ENCODE measurements at regions not wholly inside any gene's neighbourhood (a gene's known extent, or its start where the extent isn't known, plus 50 kb on each side); places are given as distances from the start of the nearest gene placed in this dataset.

GRCh38 chr2:11060376-11061169 lies 94.7 kb upstream of the SLC66A3 start (continued):
- no peak for TF ChIP-seq CSRNP3 (CRISPR knock-in tag; IDR thresholded peaks at IDR 0.05)
- TF ChIP-seq POU6F1 (CRISPR knock-in tag; IDR thresholded peaks at IDR 0.05; ENCODE audit: borderline replicate concordance, low read depth), result no peak
- no peak for TF ChIP-seq TOX (CRISPR knock-in tag; IDR thresholded peaks at IDR 0.05; ENCODE audit: borderline replicate concordance)
- TF ChIP-seq ZFP30 (CRISPR knock-in tag; IDR thresholded peaks at IDR 0.05), result no peak
- TF ChIP-seq BACH2 (CRISPR knock-in tag; IDR thresholded peaks at IDR 0.05; ENCODE audit: borderline replicate concordance), result no peak
- no peak for TF ChIP-seq TCF4 (CRISPR knock-in tag; IDR thresholded peaks at IDR 0.05; ENCODE audit: borderline replicate concordance)

GRCh38 chr2:11065833-11066485 lies 89.3 kb upstream of the SLC66A3 start:
- TF ChIP-seq GLIS3 (CRISPR knock-in tag; IDR thresholded peaks at IDR 0.05), result no peak
- no peak for TF ChIP-seq ARNTL (CRISPR knock-in tag; IDR thresholded peaks at IDR 0.05; ENCODE audit: borderline replicate concordance, low read depth)
- TF ChIP-seq CSRNP3 (CRISPR knock-in tag; IDR thresholded peaks at IDR 0.05), result no peak
- no peak for TF ChIP-seq OSR1 (CRISPR knock-in tag; IDR thresholded peaks at IDR 0.05)
- no peak for TF ChIP-seq POU6F1 (CRISPR knock-in tag; IDR thresholded peaks at IDR 0.05; ENCODE audit: borderline replicate concordance, low read depth)
- TF ChIP-seq TSHZ2 (CRISPR knock-in tag; IDR thresholded peaks at IDR 0.05), result no peak
- no peak for TF ChIP-seq BACH2 (CRISPR knock-in tag; IDR thresholded peaks at IDR 0.05; ENCODE audit: borderline replicate concordance)
- TF ChIP-seq ESRRG (CRISPR knock-in tag; IDR thresholded peaks at IDR 0.05), result no peak
- no peak for TF ChIP-seq ZNF8 (CRISPR knock-in tag; IDR thresholded peaks at IDR 0.05)
- no peak for TF ChIP-seq RARB (CRISPR knock-in tag; IDR thresholded peaks at IDR 0.05)
- TF ChIP-seq ZC3H10 (CRISPR knock-in tag; IDR thresholded peaks at IDR 0.05), result no peak
- TF ChIP-seq PATZ1 (CRISPR knock-in tag; IDR thresholded peaks at IDR 0.05; ENCODE audit: borderline replicate concordance), result no peak
- TF ChIP-seq CSDC2 (CRISPR knock-in tag; IDR thresholded peaks at IDR 0.05), result no peak
- no peak for TF ChIP-seq ZNF565 (CRISPR knock-in tag; conservative IDR thresholded peaks at IDR 0.05; ENCODE audit: low read depth)
- TF ChIP-seq ISL1 (CRISPR knock-in tag; IDR thresholded peaks at IDR 0.05), result no peak
- ATAC-seq, result no peak

All from SK-N-SH treated with all-trans-retinoic acid at 6 μM for 48 hours (cell line).